Bronchial epithelial cell (primary cell): ENCODE measurements at regions not wholly inside any gene's neighbourhood (a gene's known extent, or its start where the extent isn't known, plus 50 kb on each side); places are given as distances from the start of the nearest gene placed in this dataset.

ENCODE experiments used
- DNase-seq: peaks from one replicate; pipeline ENCODE4 v3.0.0-alpha.2; 2010; ENCODE audit warnings: low read depth
- FAIRE-seq: peaks from 2 replicates; lab custom pipeline; 2011; peaks lifted over from hg19 to GRCh38; lab: Jason Lieb, UNC
- H3K27me3 ChIP-seq: 2 replicates; pipeline ENCODE4 v1.5.1; 2011; ENCODE audit warnings: low read length; ENCODE audit not compliant: control insufficient read depth, insufficient read depth
- H3K36me3 ChIP-seq: 2 replicates; pipeline ENCODE4 v1.5.1; 2011; ENCODE audit warnings: low read length; ENCODE audit not compliant: control insufficient read depth, insufficient read depth
- H3K4me3 ChIP-seq: 2 replicates; pipeline ENCODE4 v1.5.1; 2011; ENCODE audit warnings: mild to moderate bottlenecking, low read depth, low read length, control low read depth
- TF ChIP-seq, protein P1 (sequence below): IDR thresholded peaks from 2 replicates; pipeline ENCODE4 v1.5.1; 2011; ENCODE audit warnings: mild to moderate bottlenecking, moderate library complexity, low read length, control low read depth, inconsistent platforms; ENCODE audit not compliant: insufficient read depth, severe bottlenecking

DNA sequence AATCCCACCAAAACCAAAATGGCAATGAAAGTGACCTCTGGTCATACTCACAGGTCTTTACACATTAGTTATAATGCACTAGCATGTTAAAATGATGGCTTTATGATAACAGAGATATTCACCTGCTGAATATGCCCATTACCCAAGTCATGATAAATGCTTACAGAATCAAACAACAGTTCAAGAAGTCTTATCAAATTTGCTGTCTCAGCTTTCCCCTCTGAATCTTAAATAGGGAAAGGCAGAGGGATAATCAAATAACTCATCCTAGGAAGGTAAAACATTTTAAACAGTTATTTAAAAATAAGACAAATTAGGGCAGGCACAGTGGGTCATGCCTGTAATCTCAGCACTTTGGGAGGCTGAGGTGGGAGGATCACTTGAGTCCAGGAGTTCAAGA, 52.8 kb upstream of the CRBN start:
- no peak for FAIRE-seq

More for the DNA sequence above, 52.8 kb upstream of the CRBN start:
- no peak for DNase-seq
- Histone ChIP-seq H3K27me3 (no peaks in the 10 kb centered on the region), H3K4me3 (no peak overlapping the region), H3K36me3 (no peaks in the 10 kb centered on the region)
- TF ChIP-seq, protein P1, sequence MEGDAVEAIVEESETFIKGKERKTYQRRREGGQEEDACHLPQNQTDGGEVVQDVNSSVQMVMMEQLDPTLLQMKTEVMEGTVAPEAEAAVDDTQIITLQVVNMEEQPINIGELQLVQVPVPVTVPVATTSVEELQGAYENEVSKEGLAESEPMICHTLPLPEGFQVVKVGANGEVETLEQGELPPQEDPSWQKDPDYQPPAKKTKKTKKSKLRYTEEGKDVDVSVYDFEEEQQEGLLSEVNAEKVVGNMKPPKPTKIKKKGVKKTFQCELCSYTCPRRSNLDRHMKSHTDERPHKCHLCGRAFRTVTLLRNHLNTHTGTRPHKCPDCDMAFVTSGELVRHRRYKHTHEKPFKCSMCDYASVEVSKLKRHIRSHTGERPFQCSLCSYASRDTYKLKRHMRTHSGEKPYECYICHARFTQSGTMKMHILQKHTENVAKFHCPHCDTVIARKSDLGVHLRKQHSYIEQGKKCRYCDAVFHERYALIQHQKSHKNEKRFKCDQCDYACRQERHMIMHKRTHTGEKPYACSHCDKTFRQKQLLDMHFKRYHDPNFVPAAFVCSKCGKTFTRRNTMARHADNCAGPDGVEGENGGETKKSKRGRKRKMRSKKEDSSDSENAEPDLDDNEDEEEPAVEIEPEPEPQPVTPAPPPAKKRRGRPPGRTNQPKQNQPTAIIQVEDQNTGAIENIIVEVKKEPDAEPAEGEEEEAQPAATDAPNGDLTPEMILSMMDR: no peak
